GM18511 (cell line): ENCODE measurements at regions not wholly inside any gene's neighbourhood (a gene's known extent, or its start where the extent isn't known, plus 50 kb on each side); places are given as distances from the start of the nearest gene placed in this dataset.
"Not testable (repeated sequence)": the region's sequence is repeated elsewhere in the genome, so short reads cannot be mapped to it uniquely, and the experiment has no call there.

Source experiments
- ATAC-seq: cut with Tn5 transposase; IDR thresholded peaks from one replicate; pipeline ENCODE4 v1.9.1; 2021; ENCODE audit warnings: mild to moderate bottlenecking, moderate library complexity; ENCODE audit not compliant: unreplicated experiment

GRCh38 chr4:115200201-115201041 is 87.0 kb upstream of the NDST4 start:
- not testable (repeated sequence) for ATAC-seq

- not testable (repeated sequence) for ATAC-seq
These were observed 81.2 kb upstream of the NDST4 start for GRCh38 chr4:115194612-115195011.

GRCh38 chr4:115190529-115190928 is 77.1 kb upstream of the NDST4 start:
- ATAC-seq: no peak

- no peak for ATAC-seq
These were observed 73.7 kb upstream of the NDST4 start for GRCh38 chr4:115187136-115187535.

- ATAC-seq: not testable (repeated sequence)
These were observed 66.1 kb upstream of the NDST4 start for GRCh38 chr4:115179438-115180062.

- not testable (repeated sequence) for ATAC-seq
These were observed 65.3 kb upstream of the NDST4 start for GRCh38 chr4:115178687-115179086.

- ATAC-seq: no peak
These were observed 57.8 kb upstream of the NDST4 start for GRCh38 chr4:115171220-115171619.

- no peak for ATAC-seq
These were observed 52.1 kb upstream of the NDST4 start for GRCh38 chr4:115165503-115165902.
